H9 (cell line): ENCODE measurements at regions not wholly inside any gene's neighbourhood (a gene's known extent, or its start where the extent isn't known, plus 50 kb on each side); places are given as distances from the start of the nearest gene placed in this dataset.

Experiments
- DNase-seq: peaks from one replicate; pipeline ENCODE4 v3.0.0-alpha.2; 2017
- H2AFZ ChIP-seq: one replicate; pipeline ENCODE4 v1.6.1; 2013; ENCODE audit warnings: mild to moderate bottlenecking, low read length, control low read depth, moderate library complexity
- H2AK5ac ChIP-seq: 2 replicates; pipeline ENCODE4 v1.6.1; 2013; ENCODE audit warnings: low read length, control low read depth, mixed read lengths; ENCODE audit not compliant: insufficient read length
- H2BK120ac ChIP-seq: one replicate; pipeline ENCODE4 v1.6.1; 2013; ENCODE audit warnings: low read depth, mild to moderate bottlenecking, low read length, control low read depth, inconsistent platforms; ENCODE audit not compliant: poor library complexity, severe bottlenecking
- H2BK12ac ChIP-seq: 2 replicates; pipeline ENCODE4 v1.6.1; 2013; ENCODE audit warnings: low read length, control low read depth, mixed read lengths, low read depth; ENCODE audit not compliant: insufficient read length
- H2BK15ac ChIP-seq: 2 replicates; pipeline ENCODE4 v1.6.1; 2013; ENCODE audit warnings: low read depth, low read length, control low read depth
- H2BK20ac ChIP-seq: one replicate; pipeline ENCODE4 v1.6.1; 2013; ENCODE audit warnings: low read depth, mild to moderate bottlenecking, low read length, control low read depth, inconsistent platforms; ENCODE audit not compliant: poor library complexity, severe bottlenecking
- H2BK5ac ChIP-seq: 2 replicates; pipeline ENCODE4 v1.6.1; 2013; ENCODE audit warnings: low read length, control low read depth, mixed read lengths; ENCODE audit not compliant: insufficient read length
- H3K14ac ChIP-seq: 2 replicates; pipeline ENCODE4 v1.6.1; 2013; ENCODE audit warnings: low read length, control low read depth; ENCODE audit not compliant: insufficient read depth
- H3K18ac ChIP-seq: 2 replicates; pipeline ENCODE4 v1.6.1; 2013; ENCODE audit warnings: low read depth, mild to moderate bottlenecking, mixed read lengths, low read length, control low read depth; ENCODE audit not compliant: insufficient read length
- H3K23ac ChIP-seq: 2 replicates; pipeline ENCODE4 v1.6.1; 2013; ENCODE audit warnings: low read length, control low read depth, mixed read lengths, low read depth; ENCODE audit not compliant: insufficient read length
- H3K23me2 ChIP-seq: 2 replicates; pipeline ENCODE4 v1.6.1; 2013; ENCODE audit warnings: low read depth, mild to moderate bottlenecking, mixed read lengths, low read length, control low read depth; ENCODE audit not compliant: insufficient read length, poor library complexity, severe bottlenecking
- H3K27ac ChIP-seq: 2 replicates; pipeline ENCODE4 v1.5.1; 2013; ENCODE audit warnings: low read length, control low read depth, mixed read lengths, low read depth; ENCODE audit not compliant: insufficient read length
- H3K27me3 ChIP-seq: 2 replicates; pipeline ENCODE4 v1.6.1; 2013; ENCODE audit warnings: low read length, control low read depth, inconsistent platforms; ENCODE audit not compliant: insufficient read depth
- H3K4ac ChIP-seq: 2 replicates; pipeline ENCODE4 v1.6.1; 2013; ENCODE audit warnings: low read depth, mild to moderate bottlenecking, control low read depth, inconsistent platforms, low read length, moderate library complexity
- H3K4me1 ChIP-seq: 2 replicates; pipeline ENCODE4 v1.6.1; 2013; ENCODE audit warnings: low read length, control low read depth, inconsistent platforms; ENCODE audit not compliant: insufficient read depth
- H3K4me2 ChIP-seq: 2 replicates; pipeline ENCODE4 v1.6.1; 2013; ENCODE audit warnings: low read length, control low read depth, mixed read lengths; ENCODE audit not compliant: insufficient read length, insufficient read depth
- H3K56ac ChIP-seq: 2 replicates; pipeline ENCODE4 v1.6.1; 2013; ENCODE audit warnings: low read depth, mild to moderate bottlenecking, mixed read lengths, low read length, control low read depth; ENCODE audit not compliant: insufficient read length
- H3K79me1 ChIP-seq: 2 replicates; pipeline ENCODE4 v1.6.1; 2013; ENCODE audit warnings: low read depth, mild to moderate bottlenecking, moderate library complexity, low read length, control low read depth, inconsistent platforms; ENCODE audit not compliant: insufficient read depth, poor library complexity, severe bottlenecking
- H3K79me2 ChIP-seq: 2 replicates; pipeline ENCODE4 v1.6.1; 2013; ENCODE audit warnings: low read length, control low read depth, inconsistent platforms; ENCODE audit not compliant: insufficient read depth
- H3K9ac ChIP-seq: 2 replicates; pipeline ENCODE4 v1.6.1; 2013; ENCODE audit warnings: low read length, control low read depth, mixed read lengths; ENCODE audit not compliant: insufficient read length; ENCODE audit errors: extremely low read depth
- H3K9me3 ChIP-seq: one replicate; pipeline ENCODE4 v1.6.1; 2013; ENCODE audit warnings: low read depth, low read length, inconsistent platforms; ENCODE audit not compliant: control insufficient read depth
- H3T11ph ChIP-seq: one replicate; pipeline ENCODE4 v1.6.1; 2013; ENCODE audit warnings: mild to moderate bottlenecking, low read length, control low read depth, inconsistent platforms
- H4K20me1 ChIP-seq: one replicate; pipeline ENCODE4 v1.6.1; 2013; ENCODE audit not compliant: control insufficient read depth, insufficient read length, insufficient read depth
- H4K5ac ChIP-seq: 2 replicates; pipeline ENCODE4 v1.6.1; 2013; ENCODE audit warnings: low read depth, mild to moderate bottlenecking, mixed read lengths, low read length, control low read depth; ENCODE audit not compliant: insufficient read length
- H4K8ac ChIP-seq: replicated peaks from 2 replicates; pipeline ENCODE4 v1.6.1; 2013; ENCODE audit warnings: low read length, control low read depth, mixed read lengths, low read depth; ENCODE audit not compliant: insufficient read length
- H4K91ac ChIP-seq: 2 replicates; pipeline ENCODE4 v1.6.1; 2013; ENCODE audit warnings: low read depth, mild to moderate bottlenecking, moderate library complexity, mixed read lengths, low read length, control low read depth; ENCODE audit not compliant: insufficient read length
- H3K27ac Mint-ChIP-seq, 3 experiments: 2 replicates in 2 of 3; 3 replicates in 1 of 3; pipeline ENCODE4 v1.8.0; 2020 to 2021; ENCODE audit warnings: mixed read lengths in 3 of 3, mild to moderate bottlenecking in 1 of 3, moderate library complexity in 1 of 3
- H3K27me3 Mint-ChIP-seq: 2 replicates; pipeline ENCODE4 v1.8.0; 2021; ENCODE audit warnings: low read depth, mild to moderate bottlenecking, moderate library complexity, mixed read lengths
- H3K36me3 Mint-ChIP-seq, 3 experiments: 2 replicates in 2 of 3; 3 replicates in 1 of 3; pipeline ENCODE4 v1.8.0; 2020 to 2021; ENCODE audit warnings: low read depth in 3 of 3, mixed read lengths in 3 of 3; ENCODE audit not compliant: insufficient read depth in 1 of 3
- H3K4me1 Mint-ChIP-seq, 2 experiments: 2 replicates each; pipeline ENCODE4 v1.8.0; 2020; ENCODE audit warnings: mixed read lengths in 2 of 2
- H3K4me3 Mint-ChIP-seq, 2 experiments: 2 replicates in 1 of 2; 3 replicates in 1 of 2; pipeline ENCODE4 v1.8.0; 2020 to 2021; ENCODE audit warnings: mild to moderate bottlenecking in 2 of 2, mixed read lengths in 2 of 2, moderate library complexity in 1 of 2
- H3K9me3 Mint-ChIP-seq, 2 experiments: 2 replicates in 1 of 2; 3 replicates in 1 of 2; pipeline ENCODE4 v1.8.0; 2020; ENCODE audit warnings: mild to moderate bottlenecking in 2 of 2, mixed read lengths in 2 of 2, moderate library complexity in 1 of 2
- CTCF ChIP-seq: fragments of 200-600 bp; sonication (generic); conservative IDR thresholded peaks from 3 replicates; pipeline ENCODE4 v1.8.0; 2021; ENCODE audit warnings: antibody characterized with exemption, mild to moderate bottlenecking
- WGBS: extraction: QIAGEN DNeasy Blood & Tissue Kit; methylation state at CpG from one replicate; pipeline ENCODE4 v1.1.7; 2013; ENCODE audit warnings: missing lambda C conversion rate, low lambda C conversion rate, mixed read lengths; ENCODE audit not compliant: insufficient read length; ENCODE audit errors: extremely low coverage; 5-methylcytosine and 5-hydroxymethylcytosine counted together

- H3K4me2 ChIP-seq: peak overlapping the region; percentile 92
- TF ChIP-seq CTCF: no peak
- no peak overlapping the region for H4K8ac ChIP-seq
- H2BK15ac ChIP-seq: no peak overlapping the region
- H3K23ac ChIP-seq: no peak overlapping the region
- peaks cover 4% of the 10 kb centered on the region; the same call in 1 of the 2 replicates for H3K27me3 ChIP-seq
- peaks cover 8% of the 10 kb centered on the region for H3K23me2 ChIP-seq
- no peak overlapping the region for H2BK12ac ChIP-seq
- no peak overlapping the region for H4K5ac ChIP-seq
- H2BK5ac ChIP-seq: no peak overlapping the region
- no peak overlapping the region for H2AFZ ChIP-seq
- no peak overlapping the region for H2AK5ac ChIP-seq
- H3K9me3 Mint-ChIP-seq: no peaks in the 10 kb centered on the region
- H3K4ac ChIP-seq: no peak overlapping the region
- DNase-seq: no peak
- H3K79me1 ChIP-seq: no peaks in the 10 kb centered on the region
- no peaks in the 10 kb centered on the region for H4K20me1 ChIP-seq
- peak overlapping the region; percentile 49 to 76 for H3K4me3 Mint-ChIP-seq
- H3K56ac ChIP-seq: no peak overlapping the region
- WGBS: 90% methylated on average over 1 of the region's 6 CpGs
- H3T11ph ChIP-seq: no peak overlapping the region
- H3K4me1 ChIP-seq: no peaks in the 10 kb centered on the region
- H3K27ac ChIP-seq: no peak overlapping the region
- no peaks in the 10 kb centered on the region for H3K36me3 Mint-ChIP-seq
- H3K9me3 ChIP-seq: no peaks in the 10 kb centered on the region
- H3K27ac Mint-ChIP-seq: no peak overlapping the region
- no peak overlapping the region for H2BK120ac ChIP-seq
- H2BK20ac ChIP-seq: no peak overlapping the region
- H4K91ac ChIP-seq: no peak overlapping the region
- no peak overlapping the region for H3K9ac ChIP-seq
- no peaks in the 10 kb centered on the region for H3K79me2 ChIP-seq
- H3K14ac ChIP-seq: no peak overlapping the region
- peaks cover 8 to 25% of the 10 kb centered on the region in 2 experiments for H3K4me1 Mint-ChIP-seq
- H3K18ac ChIP-seq: no peak overlapping the region
- peaks cover 49% of the 10 kb centered on the region for H3K27me3 Mint-ChIP-seq
Observed at GRCh38 chr10:8332730-8333111, 278.2 kb downstream of the GATA3 start.
